Left lung (tissue), 4 donors: ENCODE measurements at regions not wholly inside any gene's neighbourhood (a gene's known extent, or its start where the extent isn't known, plus 50 kb on each side); places are given as distances from the start of the nearest gene placed in this dataset.

Experiments used
- ATAC-seq: fragments of 200-7000 bp; cut with Tn5 transposase; one replicate; pipeline ENCODE4 v1.9.1; 2020; ENCODE audit warnings: moderate library complexity
- DNase-seq, 4 donors: peaks; one replicate each; pipeline ENCODE4 v3.0.0-alpha.2; 2013 to 2020
- H3K27ac ChIP-seq, 2 donors: fragments of 200-600 bp; sonication (generic) in 1 of 2; one replicate each; pipeline versions ENCODE4 v1.5.0 to v1.8.0; 2020 to 2021
- H3K27me3 ChIP-seq, 2 donors: fragments of 200-600 bp; sonication (generic) in 1 of 2; one replicate each; pipeline versions ENCODE4 v1.5.0 to v1.8.0; 2020 to 2021
- H3K36me3 ChIP-seq, 2 donors: fragments of 200-600 bp; sonication (generic) in 1 of 2; one replicate each; pipeline versions ENCODE4 v1.5.0 to v1.8.0; 2020 to 2021
- H3K4me1 ChIP-seq, 2 donors: fragments of 200-600 bp; one replicate each; pipeline ENCODE4 v1.8.0; 2021
- H3K4me3 ChIP-seq, 2 donors: fragments of 200-600 bp; sonication (generic) in 1 of 2; one replicate each; pipeline versions ENCODE4 v1.5.0 to v1.8.0; 2020 to 2021; ENCODE audit warnings: mild to moderate bottlenecking in 1 of 2
- H3K9me3 ChIP-seq, 2 donors: fragments of 200-600 bp; sonication (generic) in 1 of 2; one replicate each; pipeline versions ENCODE4 v1.5.0 to v1.8.0; 2020 to 2021
- CTCF ChIP-seq, 2 donors: fragments of 200-600 bp; sonication (generic) in 1 of 2; IDR thresholded peaks; one replicate each; pipeline versions ENCODE4 v1.5.0 to v1.8.0; 2021; ENCODE audit warnings: antibody characterized with exemption in 2 of 2
- intact Hi-C, 2 donors: fragments of 100-400 bp; cut with DNase I; formaldehyde crosslinking; loops; one replicate each; pipeline versions ENCODE4 v1.11.2 to v1.14.2; 2022
- donor health status: DM: no; HTN: yes; CAD: no.
- donor health status: DM: no; HTN: no; CAD: no.

- no peak overlapping the region for H3K27ac ChIP-seq
- no peaks in the 10 kb centered on the region for H3K27me3 ChIP-seq
- no peak overlapping the region for H3K4me3 ChIP-seq
- TF ChIP-seq CTCF (IDR thresholded peaks at IDR 0.05) = no peak
- DNase-seq = peak in 1 of 4 donors; percentile 45
- ATAC-seq = no peak
- no peaks in the 10 kb centered on the region for H3K9me3 ChIP-seq
- peaks cover 2 to 7% of the 10 kb centered on the region in 2 donors for H3K4me1 ChIP-seq
- H3K36me3 ChIP-seq = no peaks in the 10 kb centered on the region
- intact Hi-C loops = no loop called here
Measured at GRCh38 chr2:64288321-64289193, 144.3 kb upstream of the PELI1 start.

- no peak overlapping the region for H3K27ac ChIP-seq
- intact Hi-C loops = no loop called here
Measured at GRCh38 chr2:64289251-64289650, 145.0 kb upstream of the PELI1 start.

GRCh38 chr2:64289737-64290136 lies 145.5 kb upstream of the PELI1 start:
- Histone ChIP-seq H3K27me3 (no peaks in the 10 kb centered on the region), H3K4me1 (no peaks in the 10 kb centered on the region), H3K9me3 (no peaks in the 10 kb centered on the region), H3K27ac (no peak overlapping the region), H3K4me3 (no peak overlapping the region), H3K36me3 (no peaks in the 10 kb centered on the region)
- TF ChIP-seq CTCF (IDR thresholded peaks at IDR 0.05) = no peak
- DNase-seq (no peak), ATAC-seq (no peak)
- intact Hi-C loops = no loop called here

More at GRCh38 chr2:64289251-64289650, 145.0 kb upstream of the PELI1 start:
- ATAC-seq (no peak), DNase-seq (no peak)
- Histone ChIP-seq H3K27me3 (no peaks in the 10 kb centered on the region), H3K36me3 (no peaks in the 10 kb centered on the region), H3K9me3 (no peaks in the 10 kb centered on the region), H3K4me3 (no peak overlapping the region), H3K4me1 (peaks cover 0 to under 1% of the 10 kb centered on the region in 2 donors)
- no peak for TF ChIP-seq CTCF (IDR thresholded peaks at IDR 0.05)

- DNase-seq (no peak), ATAC-seq (peak; percentile 73)
- Histone ChIP-seq H3K4me1 (no peaks in the 10 kb centered on the region), H3K4me3 (no peak overlapping the region), H3K27ac (no peak overlapping the region), H3K36me3 (no peaks in the 10 kb centered on the region), H3K27me3 (no peaks in the 10 kb centered on the region), H3K9me3 (no peaks in the 10 kb centered on the region)
- intact Hi-C loops = no loop called here
- TF ChIP-seq CTCF (IDR thresholded peaks at IDR 0.05) = no peak
Measured at GRCh38 chr2:64291181-64291580, 147.0 kb upstream of the PELI1 start.

GRCh38 chr2:64295326-64296139 lies 151.3 kb upstream of the PELI1 start:
- ATAC-seq (no peak), DNase-seq (no peak)
- no peak for TF ChIP-seq CTCF (IDR thresholded peaks at IDR 0.05)
- Histone ChIP-seq H3K27me3 (no peaks in the 10 kb centered on the region), H3K27ac (no peak overlapping the region), H3K9me3 (no peaks in the 10 kb centered on the region), H3K4me1 (no peaks in the 10 kb centered on the region), H3K36me3 (no peaks in the 10 kb centered on the region), H3K4me3 (no peak overlapping the region)
- intact Hi-C loops = no loop called here
